HEK293 (cell line): ENCODE measurements at regions not wholly inside any gene's neighbourhood (a gene's known extent, or its start where the extent isn't known, plus 50 kb on each side); places are given as distances from the start of the nearest gene placed in this dataset.

Source experiments
- KLF16 ChIP-seq: fragments of 450-650 bp; formaldehyde crosslinking; IDR thresholded peaks from 2 replicates; pipeline ENCODE4 v1.5.1; 2017; ENCODE audit warnings: missing biosample characterization, missing genetic modification characterization
- MZF1 ChIP-seq: fragments of 450-650 bp; formaldehyde crosslinking; IDR thresholded peaks from 2 replicates; pipeline ENCODE4 v1.5.1; 2017; ENCODE audit warnings: missing biosample characterization, missing genetic modification characterization, borderline replicate concordance
- YY1 ChIP-seq: fragments of 450-650 bp; formaldehyde crosslinking; IDR thresholded peaks from 2 replicates; pipeline ENCODE4 v1.5.1; 2018; ENCODE audit warnings: missing biosample characterization, missing genetic modification characterization
- ZEB2 ChIP-seq: fragments of 450-650 bp; formaldehyde crosslinking; IDR thresholded peaks from 2 replicates; pipeline ENCODE4 v1.5.1; 2016; ENCODE audit warnings: missing biosample characterization, missing genetic modification characterization
- ZNF10 ChIP-seq: fragments of 450-650 bp; formaldehyde crosslinking; IDR thresholded peaks from 2 replicates; pipeline ENCODE4 v1.5.1; 2017; ENCODE audit warnings: missing biosample characterization, missing genetic modification characterization
- ZNF114 ChIP-seq: fragments of 450-650 bp; formaldehyde crosslinking; IDR thresholded peaks from 2 replicates; pipeline ENCODE4 v1.5.0; 2017; ENCODE audit warnings: missing biosample characterization, missing genetic modification characterization
- ZNF140 ChIP-seq: fragments of 450-650 bp; formaldehyde crosslinking; IDR thresholded peaks from 2 replicates; pipeline ENCODE4 v1.5.1; 2016; ENCODE audit warnings: missing biosample characterization, missing genetic modification characterization
- ZNF555 ChIP-seq: fragments of 450-650 bp; formaldehyde crosslinking; conservative IDR thresholded peaks from 2 replicates; pipeline ENCODE4 v1.5.1; 2017; ENCODE audit warnings: missing biosample characterization, mild to moderate bottlenecking, missing genetic modification characterization, inconsistent platforms
- ZNF658 ChIP-seq: fragments of 450-650 bp; formaldehyde crosslinking; IDR thresholded peaks from 2 replicates; pipeline ENCODE4; 2016; ENCODE audit warnings: missing biosample characterization, missing genetic modification characterization
- ZNF704 ChIP-seq: fragments of 450-650 bp; formaldehyde crosslinking; IDR thresholded peaks from 2 replicates; pipeline ENCODE4 v1.5.1; 2016; ENCODE audit warnings: missing biosample characterization, missing genetic modification characterization
- ZSCAN18 ChIP-seq: fragments of 450-650 bp; formaldehyde crosslinking; IDR thresholded peaks from 2 replicates; pipeline ENCODE4 v1.5.1; 2016; ENCODE audit warnings: missing biosample characterization, missing genetic modification characterization
- TF ChIP-seq, protein P1 (sequence below): fragments of 450-650 bp; formaldehyde crosslinking; IDR thresholded peaks from 2 replicates; pipeline ENCODE4 v1.5.1; 2016; ENCODE audit warnings: missing biosample characterization, missing genetic modification characterization
- TF ChIP-seq, protein P2 (sequence below): fragments of 450-650 bp; formaldehyde crosslinking; IDR thresholded peaks from 2 replicates; pipeline ENCODE4 v1.5.1; 2016; ENCODE audit warnings: missing biosample characterization, missing genetic modification characterization
- TF ChIP-seq, protein P3 (sequence below): fragments of 450-650 bp; formaldehyde crosslinking; IDR thresholded peaks from 2 replicates; pipeline ENCODE4 v1.5.1; 2016; ENCODE audit warnings: missing biosample characterization, missing genetic modification characterization

DNA sequence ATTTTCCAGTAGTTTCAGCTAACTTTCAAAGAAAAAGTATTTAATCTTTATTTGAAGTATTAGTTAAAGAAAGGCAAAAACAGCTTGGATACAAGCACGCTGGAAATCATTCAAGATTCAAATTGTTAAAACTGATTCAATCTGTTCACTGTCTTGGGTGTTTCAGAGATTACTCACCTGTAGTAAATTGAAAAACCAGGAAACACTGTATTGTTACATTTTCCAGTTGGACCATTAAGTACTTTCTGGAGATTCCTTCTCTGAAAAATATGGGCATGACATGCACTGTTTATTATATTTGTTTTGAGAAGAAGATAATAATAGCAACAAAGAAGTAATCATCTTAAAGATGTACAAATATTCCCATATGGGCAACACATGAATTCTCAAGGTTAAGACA, 196.1 kb downstream of the UBE2E3 start:
- TF ChIP-seq, protein P1, sequence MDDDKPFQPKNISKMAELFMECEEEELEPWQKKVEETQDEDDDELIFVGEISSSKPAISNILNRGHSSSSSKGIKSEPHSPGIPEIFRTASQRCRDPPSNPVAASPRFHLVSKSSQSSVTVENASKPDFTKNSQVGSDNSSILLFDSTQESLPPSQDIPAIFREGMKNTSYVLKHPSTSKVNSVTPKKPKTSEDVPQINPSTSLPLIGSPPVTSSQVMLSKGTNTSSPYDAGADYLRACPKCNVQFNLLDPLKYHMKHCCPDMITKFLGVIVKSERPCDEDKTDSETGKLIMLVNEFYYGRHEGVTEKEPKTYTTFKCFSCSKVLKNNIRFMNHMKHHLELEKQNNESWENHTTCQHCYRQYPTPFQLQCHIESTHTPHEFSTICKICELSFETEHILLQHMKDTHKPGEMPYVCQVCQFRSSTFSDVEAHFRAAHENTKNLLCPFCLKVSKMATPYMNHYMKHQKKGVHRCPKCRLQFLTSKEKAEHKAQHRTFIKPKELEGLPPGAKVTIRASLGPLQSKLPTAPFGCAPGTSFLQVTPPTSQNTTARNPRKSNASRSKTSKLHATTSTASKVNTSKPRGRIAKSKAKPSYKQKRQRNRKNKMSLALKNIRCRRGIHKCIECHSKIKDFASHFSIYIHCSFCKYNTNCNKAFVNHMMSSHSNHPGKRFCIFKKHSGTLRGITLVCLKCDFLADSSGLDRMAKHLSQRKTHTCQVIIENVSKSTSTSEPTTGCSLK: no peak
- TF ChIP-seq, protein P2, sequence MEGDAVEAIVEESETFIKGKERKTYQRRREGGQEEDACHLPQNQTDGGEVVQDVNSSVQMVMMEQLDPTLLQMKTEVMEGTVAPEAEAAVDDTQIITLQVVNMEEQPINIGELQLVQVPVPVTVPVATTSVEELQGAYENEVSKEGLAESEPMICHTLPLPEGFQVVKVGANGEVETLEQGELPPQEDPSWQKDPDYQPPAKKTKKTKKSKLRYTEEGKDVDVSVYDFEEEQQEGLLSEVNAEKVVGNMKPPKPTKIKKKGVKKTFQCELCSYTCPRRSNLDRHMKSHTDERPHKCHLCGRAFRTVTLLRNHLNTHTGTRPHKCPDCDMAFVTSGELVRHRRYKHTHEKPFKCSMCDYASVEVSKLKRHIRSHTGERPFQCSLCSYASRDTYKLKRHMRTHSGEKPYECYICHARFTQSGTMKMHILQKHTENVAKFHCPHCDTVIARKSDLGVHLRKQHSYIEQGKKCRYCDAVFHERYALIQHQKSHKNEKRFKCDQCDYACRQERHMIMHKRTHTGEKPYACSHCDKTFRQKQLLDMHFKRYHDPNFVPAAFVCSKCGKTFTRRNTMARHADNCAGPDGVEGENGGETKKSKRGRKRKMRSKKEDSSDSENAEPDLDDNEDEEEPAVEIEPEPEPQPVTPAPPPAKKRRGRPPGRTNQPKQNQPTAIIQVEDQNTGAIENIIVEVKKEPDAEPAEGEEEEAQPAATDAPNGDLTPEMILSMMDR (tag by site-specific recombination): no peak
- no peak for TF ChIP-seq ZNF704
- no peak for TF ChIP-seq ZNF555
- TF ChIP-seq ZSCAN18 (tag by site-specific recombination): no peak
- TF ChIP-seq ZNF658 (tag by site-specific recombination): no peak
- no peak for TF ChIP-seq KLF16 (tag by site-specific recombination)
- no peak for TF ChIP-seq YY1 (tag by site-specific recombination)
- TF ChIP-seq ZEB2 (tag by site-specific recombination): no peak
- TF ChIP-seq, protein P3, sequence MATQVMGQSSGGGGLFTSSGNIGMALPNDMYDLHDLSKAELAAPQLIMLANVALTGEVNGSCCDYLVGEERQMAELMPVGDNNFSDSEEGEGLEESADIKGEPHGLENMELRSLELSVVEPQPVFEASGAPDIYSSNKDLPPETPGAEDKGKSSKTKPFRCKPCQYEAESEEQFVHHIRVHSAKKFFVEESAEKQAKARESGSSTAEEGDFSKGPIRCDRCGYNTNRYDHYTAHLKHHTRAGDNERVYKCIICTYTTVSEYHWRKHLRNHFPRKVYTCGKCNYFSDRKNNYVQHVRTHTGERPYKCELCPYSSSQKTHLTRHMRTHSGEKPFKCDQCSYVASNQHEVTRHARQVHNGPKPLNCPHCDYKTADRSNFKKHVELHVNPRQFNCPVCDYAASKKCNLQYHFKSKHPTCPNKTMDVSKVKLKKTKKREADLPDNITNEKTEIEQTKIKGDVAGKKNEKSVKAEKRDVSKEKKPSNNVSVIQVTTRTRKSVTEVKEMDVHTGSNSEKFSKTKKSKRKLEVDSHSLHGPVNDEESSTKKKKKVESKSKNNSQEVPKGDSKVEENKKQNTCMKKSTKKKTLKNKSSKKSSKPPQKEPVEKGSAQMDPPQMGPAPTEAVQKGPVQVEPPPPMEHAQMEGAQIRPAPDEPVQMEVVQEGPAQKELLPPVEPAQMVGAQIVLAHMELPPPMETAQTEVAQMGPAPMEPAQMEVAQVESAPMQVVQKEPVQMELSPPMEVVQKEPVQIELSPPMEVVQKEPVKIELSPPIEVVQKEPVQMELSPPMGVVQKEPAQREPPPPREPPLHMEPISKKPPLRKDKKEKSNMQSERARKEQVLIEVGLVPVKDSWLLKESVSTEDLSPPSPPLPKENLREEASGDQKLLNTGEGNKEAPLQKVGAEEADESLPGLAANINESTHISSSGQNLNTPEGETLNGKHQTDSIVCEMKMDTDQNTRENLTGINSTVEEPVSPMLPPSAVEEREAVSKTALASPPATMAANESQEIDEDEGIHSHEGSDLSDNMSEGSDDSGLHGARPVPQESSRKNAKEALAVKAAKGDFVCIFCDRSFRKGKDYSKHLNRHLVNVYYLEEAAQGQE (tag by site-specific recombination): no peak
- no peak for TF ChIP-seq ZNF140 (tag by site-specific recombination)
- TF ChIP-seq ZNF114: no peak
- TF ChIP-seq MZF1 (tag by site-specific recombination): no peak
- no peak for TF ChIP-seq ZNF10 (tag by site-specific recombination)
